OCI-LY3 (cell line): ENCODE measurements at regions not wholly inside any gene's neighbourhood (a gene's known extent, or its start where the extent isn't known, plus 50 kb on each side); places are given as distances from the start of the nearest gene placed in this dataset.

Source experiments
- CTCF ChIP-seq: fragments of 200-600, 300-600 bp; sonication (generic); IDR thresholded peaks from 2 replicates; pipeline ENCODE4 v1.5.1; 2014; ENCODE audit warnings: antibody characterized with exemption, low read length, low read depth
- EZH2phosphoT487 ChIP-seq: fragments of 200-600 bp; shearing (Covaris generic); IDR thresholded peaks from 2 replicates; pipeline ENCODE4 v1.6.1; 2018; ENCODE audit warnings: antibody characterized with exemption, mixed run types, low read depth

GRCh38 chr18:38575023-38575422 is 1009.4 kb upstream of the CELF4 start:
- TF ChIP-seq CTCF (no peak), EZH2phosphoT487 (no peak)
